ENCODE measurements at regions not wholly inside any gene's neighbourhood (a gene's known extent, or its start where the extent isn't known, plus 50 kb on each side); places are given as distances from the start of the nearest gene placed in this dataset.

DNA sequence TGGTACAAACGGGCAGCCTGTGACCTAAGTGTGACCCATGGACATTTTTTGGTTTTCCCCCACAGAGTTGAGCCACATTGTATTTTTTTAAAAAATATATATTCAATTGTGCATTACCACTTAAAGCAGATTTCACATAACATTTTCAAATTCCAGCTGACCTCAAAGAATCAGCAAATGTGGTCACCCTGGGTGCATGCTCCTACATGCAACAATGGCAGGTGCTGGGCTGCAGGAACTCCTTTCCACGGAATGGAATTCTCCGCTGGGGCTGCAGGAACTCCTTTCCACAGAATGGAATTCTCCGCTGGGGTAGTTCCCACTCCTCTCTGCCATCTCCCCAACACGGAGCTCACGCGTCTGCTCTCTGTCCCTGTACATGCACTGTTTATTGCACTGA lies 68.7 kb downstream of the MAP10 start (continued):
- TF ChIP-seq RAD21 (IDR thresholded peaks at IDR 0.05 in 1 of 2, conservative IDR thresholded peaks at IDR 0.05 in 1 of 2; ENCODE audit: low read depth in 2 of 2, low read length in 2 of 2) (no peak), CTBP2 (IDR thresholded peaks at IDR 0.05; ENCODE audit: borderline replicate concordance, insufficient read depth, insufficient read length, low read length) (no peak), KDM5A (IDR thresholded peaks at IDR 0.05; ENCODE audit: low read length) (no peak)
